T-helper 1 cell (primary cell): ENCODE measurements at regions not wholly inside any gene's neighbourhood (a gene's known extent, or its start where the extent isn't known, plus 50 kb on each side); places are given as distances from the start of the nearest gene placed in this dataset.

Experiments
- DNase-seq, 5 donors: peaks; one replicate each; pipeline ENCODE4 v3.0.0-alpha.2; 2012 to 2020

- peak in 1 of 5 donors; percentile 66 for DNase-seq
Observed at GRCh38 chr6:105484238-105485161, 81.6 kb upstream of the PREP start.

- peak in 1 of 5 donors; percentile 32 for DNase-seq
Observed at GRCh38 chr6:105483492-105483891, 80.6 kb upstream of the PREP start.

- DNase-seq: no peak
Observed at GRCh38 chr6:105482921-105483320, 80.0 kb upstream of the PREP start.

GRCh38 chr6:105482227-105482844 lies 79.5 kb upstream of the PREP start:
- peak in 1 of 5 donors; percentile 30 for DNase-seq

GRCh38 chr6:105476978-105477377 lies 74.1 kb upstream of the PREP start:
- no peak for DNase-seq

GRCh38 chr6:105474234-105474633 lies 71.4 kb upstream of the PREP start:
- DNase-seq: no peak

GRCh38 chr6:105469946-105470345 lies 67.1 kb upstream of the PREP start:
- no peak for DNase-seq

GRCh38 chr6:105468850-105469249 lies 66.0 kb upstream of the PREP start:
- no peak for DNase-seq

- DNase-seq: no peak
Observed at GRCh38 chr6:105460860-105461259, 58.0 kb upstream of the PREP start.

GRCh38 chr6:105459864-105460263 lies 57.0 kb upstream of the PREP start:
- DNase-seq: peak in 1 of 5 donors; percentile 22

GRCh38 chr6:105459049-105459448 lies 56.2 kb upstream of the PREP start:
- DNase-seq: peak in 2 of 5 donors; percentile 2 to 90

GRCh38 chr6:105458551-105458950 lies 55.7 kb upstream of the PREP start:
- DNase-seq: peak in 1 of 5 donors; percentile 45

GRCh38 chr6:105458084-105458483 lies 55.2 kb upstream of the PREP start:
- DNase-seq: peak in 1 of 5 donors; percentile 22

- DNase-seq: no peak
Observed at GRCh38 chr6:105453968-105454367, 51.1 kb upstream of the PREP start.

- DNase-seq: peak in 2 of 5 donors; percentile 2 to 56
Observed at GRCh38 chr6:105452924-105453756, 50.3 kb upstream of the PREP start.
